Suprapubic skin (tissue), 3 donors: ENCODE measurements at regions not wholly inside any gene's neighbourhood (a gene's known extent, or its start where the extent isn't known, plus 50 kb on each side); places are given as distances from the start of the nearest gene placed in this dataset.

Experiments used
- CTCF ChIP-seq, 2 donors: fragments of 200-600 bp in 1 of 2; fragments of 450-650 bp in 1 of 2; sonication (generic) in 1 of 2; IDR thresholded peaks; one replicate each; pipeline ENCODE4 v1.5.1; 2016 to 2019; ENCODE audit warnings: antibody characterized with exemption in 2 of 2, mild to moderate bottlenecking in 1 of 2, moderate library complexity in 1 of 2
- EP300 ChIP-seq: sonication (generic); formaldehyde crosslinking; IDR thresholded peaks from one replicate; pipeline ENCODE4 v1.6.1; 2017; ENCODE audit warnings: antibody characterized with exemption

DNA sequence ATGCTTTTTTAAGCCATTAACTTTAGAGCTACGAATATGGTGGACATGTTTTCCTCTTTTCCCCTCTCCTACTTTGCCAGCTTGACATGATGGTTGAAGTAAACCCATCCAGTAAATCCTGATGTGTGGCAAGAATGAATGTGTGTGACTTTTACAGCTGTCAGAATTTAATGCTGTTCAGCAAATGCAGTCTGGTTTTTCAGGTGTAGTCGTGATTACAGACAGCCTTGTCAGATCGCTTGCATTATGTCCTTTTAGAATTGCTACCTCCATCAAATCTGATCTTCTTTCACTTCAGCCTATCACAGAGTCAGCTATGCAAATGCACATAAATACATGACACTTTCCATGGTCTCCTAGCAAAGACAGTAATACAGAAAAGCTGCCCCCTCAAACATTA, 278.5 kb downstream of the FBXO15 start:
- no peak for TF ChIP-seq EP300
- TF ChIP-seq CTCF (IDR thresholded peaks at IDR 0.05) = no peak
